Heart right ventricle (tissue), 16 donors: ENCODE measurements at regions not wholly inside any gene's neighbourhood (a gene's known extent, or its start where the extent isn't known, plus 50 kb on each side); places are given as distances from the start of the nearest gene placed in this dataset.

ENCODE experiments used
- ATAC-seq, 8 donors: fragments of 200-7000 bp; cut with Tn5 transposase; one replicate each; pipeline ENCODE4 v1.9.1; 2020; ENCODE audit warnings: mild to moderate bottlenecking in 8 of 8, moderate library complexity in 8 of 8, moderate number of reproducible peaks in 1 of 8
- DNase-seq, 2 donors: peaks; one replicate each; pipeline ENCODE4 v3.0.0-alpha.2; 2020
- H3K27ac ChIP-seq, 10 donors: fragments of 200-600 bp; sonication (generic) in 2 of 10; one replicate each; pipeline versions ENCODE4 v1.5.0 to v1.8.0; 2020 to 2022; ENCODE audit warnings: mild to moderate bottlenecking in 3 of 10
- H3K27me3 ChIP-seq, 7 donors: fragments of 200-600 bp; one replicate each; pipeline ENCODE4 v1.8.0; 2021 to 2022; ENCODE audit warnings: mild to moderate bottlenecking in 2 of 7
- H3K36me3 ChIP-seq, 9 donors: fragments of 200-600 bp; sonication (generic) in 1 of 9; one replicate each; pipeline versions ENCODE4 v1.5.0 to v1.8.0; 2020 to 2022; ENCODE audit warnings: mild to moderate bottlenecking in 2 of 9
- H3K4me1 ChIP-seq, 9 donors: fragments of 200-600 bp; sonication (generic) in 1 of 9; one replicate each; pipeline versions ENCODE4 v1.5.0 to v1.8.0; 2020 to 2022; ENCODE audit warnings: mild to moderate bottlenecking in 4 of 9
- H3K4me3 ChIP-seq, 10 donors: fragments of 200-600 bp; sonication (generic) in 2 of 10; one replicate each; pipeline versions ENCODE4 v1.5.0 to v1.8.0; 2020 to 2022; ENCODE audit warnings: mild to moderate bottlenecking in 7 of 10, moderate library complexity in 2 of 10
- H3K9me3 ChIP-seq, 11 donors: fragments of 200-600 bp in 10 of 11; sonication (generic) in 2 of 11; one replicate each; pipeline versions ENCODE4 v1.5.0 to v1.8.0; 2013 to 2022; ENCODE audit warnings: mild to moderate bottlenecking in 2 of 11, control low read depth in 1 of 11, moderate library complexity in 1 of 11
- CTCF ChIP-seq, 9 donors: fragments of 200-600 bp; sonication (generic) in 2 of 9; IDR thresholded peaks; one replicate each; pipeline versions ENCODE4 v1.5.0 to v1.8.0; 2021 to 2022; ENCODE audit warnings: antibody characterized with exemption in 9 of 9, mild to moderate bottlenecking in 5 of 9, moderate library complexity in 1 of 9
- WGBS, 2 donors: extraction: QIAGEN DNeasy Blood & Tissue Kit; methylation state at CpG; one replicate each; pipeline ENCODE4 v1.1.7; 2013; ENCODE audit warnings: inconsistent platforms in 1 of 2; 5-methylcytosine and 5-hydroxymethylcytosine counted together
- intact Hi-C, 10 donors: fragments of 100-400 bp; cut with DNase I; formaldehyde crosslinking; loops; one replicate each; pipeline versions ENCODE4 v1.11.1 to v1.14.2; 2022
- donor health status: Arrhythmogenic right ventricular cardiomyopathy.
- donor health status: ischemic (EF 13 %, LVEDD 7.1; RV severe dilation, severe dysfunction).
- donor health status: healthy with polysubstance abuse.
- donor health status: DM: no; HTN: yes; CAD: no.
- donor health status: DM: no; HTN: no; CAD: no.
- donor health status: ischemic (EF 25% LVEDD 6.9; RV normal size, moderate dysfunction).
- donor health status: ischemic (EF 25% LVEDD 5.7; RV mildly dilated, moderate dysfunction).
- donor health status: healthy.
- donor health status: DM: yes; HTN: yes; CAD: no.
- donor health status: Ischemic cardiomyopathy.
- donor health status: ischemic (EF 35%, LVEDD 5.7; RV mildly dilated, moderate dysfunction).
- donor health status: nonischemic (EF 11% LVEDD 7.7; RV severe dilation, severe dysfunction).
- donor health status: DM: yes; HTN: yes; CAD: no.
- donor health status: PGD.
- donor health status: ischemic (EF 29% LVEDD 5.4; RV normal size, mild dysfunction).
- donor health status: nonischemic (EF 23%, LVEDD 6.1; RV moderate dilation, normal function).

- no peaks in the 10 kb centered on the region for H3K36me3 ChIP-seq
- H3K9me3 ChIP-seq = no peaks in the 10 kb centered on the region
- no peak for TF ChIP-seq CTCF (IDR thresholded peaks at IDR 0.05)
- H3K4me1 ChIP-seq = no peaks in the 10 kb centered on the region
- no peak overlapping the region for H3K4me3 ChIP-seq
- no peak for ATAC-seq
- intact Hi-C loops = loop anchor here in 1 of 10 donors (10.0 kb wide), 1 partner anchor 259 kb away; no protein-coding TSS in a partner anchor
- DNase-seq = no peak
- WGBS, 2 donors = 82 to 97% methylated on average over 1 of the region's 1 CpG
- H3K27me3 ChIP-seq = no peaks in the 10 kb centered on the region
- no peak overlapping the region for H3K27ac ChIP-seq
Observed at GRCh38 chr10:52563360-52563759, 209.2 kb downstream of the MBL2 start.

GRCh38 chr10:52566471-52567246, 205.9 kb downstream of the MBL2 start:
- H3K4me3 ChIP-seq = no peak overlapping the region
- no peaks in the 10 kb centered on the region for H3K36me3 ChIP-seq
- peaks cover 0 to 4% (median 0%) of the 10 kb centered on the region in 7 donors for H3K27me3 ChIP-seq
- intact Hi-C loops = loop anchor here in 1 of 10 donors (10.0 kb wide), 1 partner anchor 262 kb away; no protein-coding TSS in a partner anchor
- H3K4me1 ChIP-seq = no peaks in the 10 kb centered on the region
- DNase-seq (no peak), ATAC-seq (no peak)
- no peak overlapping the region for H3K27ac ChIP-seq
- 58 to 61% methylated on average over 4 of the region's 4 CpGs for WGBS, 2 donors
- peak in 6 of 9 donors; percentile 14 to 38 (median 30) for TF ChIP-seq CTCF (IDR thresholded peaks at IDR 0.05)
- H3K9me3 ChIP-seq = no peaks in the 10 kb centered on the region

GRCh38 chr10:52567247-52567580, 205.4 kb downstream of the MBL2 start:
- no peak for DNase-seq
- intact Hi-C loops = loop anchor here in 1 of 10 donors (10.0 kb wide), 1 partner anchor 262 kb away; no protein-coding TSS in a partner anchor

GRCh38 chr10:52568309-52568708, 204.3 kb downstream of the MBL2 start:
- peaks cover 0 to 4% (median 0%) of the 10 kb centered on the region in 7 donors for H3K27me3 ChIP-seq
- no peaks in the 10 kb centered on the region for H3K36me3 ChIP-seq
- 94 to 96% methylated on average over 2 of the region's 2 CpGs for WGBS, 2 donors
- H3K27ac ChIP-seq = no peak overlapping the region
- H3K4me3 ChIP-seq = no peak overlapping the region
- H3K4me1 ChIP-seq = no peaks in the 10 kb centered on the region
- DNase-seq (no peak), ATAC-seq (no peak)
- intact Hi-C loops = loop anchor here in 1 of 10 donors (10.0 kb wide), 1 partner anchor 264 kb away; no protein-coding TSS in a partner anchor
- TF ChIP-seq CTCF (IDR thresholded peaks at IDR 0.05) = no peak
- H3K9me3 ChIP-seq = no peaks in the 10 kb centered on the region

More at GRCh38 chr10:52567247-52567580, 205.4 kb downstream of the MBL2 start:
- no peaks in the 10 kb centered on the region for H3K4me1 ChIP-seq
- H3K9me3 ChIP-seq = no peaks in the 10 kb centered on the region
- WGBS, 2 donors = 82 to 84% methylated on average over 3 of the region's 3 CpGs
- TF ChIP-seq CTCF (IDR thresholded peaks at IDR 0.05) = no peak
- H3K27me3 ChIP-seq = peaks cover 0 to 4% (median 0%) of the 10 kb centered on the region in 7 donors
- no peak for ATAC-seq
- H3K36me3 ChIP-seq = no peaks in the 10 kb centered on the region
- H3K27ac ChIP-seq = no peak overlapping the region
- H3K4me3 ChIP-seq = no peak overlapping the region
